ENCODE measurements at regions not wholly inside any gene's neighbourhood (a gene's known extent, or its start where the extent isn't known, plus 50 kb on each side); places are given as distances from the start of the nearest gene placed in this dataset.
"Not testable (repeated sequence)": the region's sequence is repeated elsewhere in the genome, so short reads cannot be mapped to it uniquely, and the experiment has no call there.

DNA sequence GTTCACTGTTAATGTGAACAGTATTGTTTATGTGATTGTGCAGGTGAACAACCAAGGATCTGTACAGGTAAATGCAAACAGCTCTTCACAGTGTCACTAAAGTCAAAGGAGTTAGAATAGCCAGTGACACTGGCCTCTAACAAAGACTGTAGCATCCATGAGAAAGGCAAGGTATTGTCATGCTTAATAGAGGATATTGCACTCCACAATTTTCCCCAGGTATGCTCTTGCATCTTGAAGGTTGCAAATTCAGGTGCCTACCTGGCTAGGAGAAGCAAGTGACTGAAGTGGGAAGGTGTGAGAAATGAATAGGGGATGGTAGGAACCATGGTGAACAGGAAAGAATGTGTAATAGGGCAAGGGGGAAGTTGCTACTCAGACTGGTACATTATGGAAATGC, 101.2 kb upstream of the EFNA5 start:
- DNase-seq: no peak

DNA sequence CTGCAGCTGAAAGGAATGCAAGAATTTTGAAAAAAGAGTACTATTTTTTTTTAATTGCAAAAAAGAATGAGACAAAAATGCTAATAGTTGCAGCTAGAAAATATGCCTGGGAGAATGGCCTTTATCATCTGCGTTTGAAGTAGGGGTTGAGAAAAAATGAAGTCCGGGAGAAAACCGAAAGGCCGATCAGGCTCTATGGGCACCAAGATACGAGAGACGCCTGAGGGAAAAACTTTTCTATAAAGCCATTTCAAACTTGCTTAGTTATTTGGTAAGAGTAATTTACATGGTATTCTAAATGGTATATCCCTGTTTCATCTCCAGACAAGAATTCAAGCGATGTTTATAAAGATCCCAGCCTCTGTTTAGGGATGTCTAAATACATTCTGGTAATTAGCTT, 99.3 kb upstream of the EFNA5 start:
- DNase-seq: no peak

DNA sequence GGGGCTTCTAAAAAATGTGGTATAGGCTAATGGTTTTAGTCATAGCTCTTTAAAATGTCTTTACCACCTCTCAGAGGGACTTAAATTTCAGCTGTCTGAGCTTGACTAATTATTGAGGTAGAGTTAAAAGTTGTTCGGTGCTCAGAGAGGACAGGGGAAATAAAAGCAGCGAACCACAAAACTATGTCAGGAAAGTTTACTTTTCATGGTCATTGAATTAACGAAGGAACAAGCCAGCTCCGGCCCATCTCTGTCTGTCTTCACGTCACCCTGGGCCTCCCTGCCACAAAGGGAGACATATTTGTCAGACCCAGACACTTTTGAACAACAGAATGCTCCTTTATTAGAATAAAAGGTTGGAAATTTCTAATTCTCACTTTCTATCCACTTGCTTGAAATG, 98.8 kb upstream of the EFNA5 start:
- DNase-seq: no peak

DNA sequence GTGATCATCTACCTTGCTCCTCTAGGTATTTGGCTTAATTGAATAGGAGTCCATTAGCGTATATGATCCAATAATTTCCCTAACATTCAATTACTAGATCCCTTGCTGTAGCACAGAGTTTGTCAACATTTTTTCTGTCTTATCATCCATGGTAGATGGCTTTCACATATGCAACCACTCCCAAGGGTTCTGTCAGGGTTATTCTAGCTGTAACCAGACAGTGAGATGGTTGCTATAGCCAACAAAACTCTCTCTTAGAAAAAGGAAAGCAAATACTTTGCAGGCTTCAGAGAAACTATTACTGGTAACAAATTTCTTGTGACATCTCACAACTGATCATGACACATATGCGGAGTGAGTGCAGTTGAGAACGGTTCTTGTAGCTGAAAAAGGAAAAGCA, 96.2 kb upstream of the EFNA5 start:
- no peak for DNase-seq

DNA sequence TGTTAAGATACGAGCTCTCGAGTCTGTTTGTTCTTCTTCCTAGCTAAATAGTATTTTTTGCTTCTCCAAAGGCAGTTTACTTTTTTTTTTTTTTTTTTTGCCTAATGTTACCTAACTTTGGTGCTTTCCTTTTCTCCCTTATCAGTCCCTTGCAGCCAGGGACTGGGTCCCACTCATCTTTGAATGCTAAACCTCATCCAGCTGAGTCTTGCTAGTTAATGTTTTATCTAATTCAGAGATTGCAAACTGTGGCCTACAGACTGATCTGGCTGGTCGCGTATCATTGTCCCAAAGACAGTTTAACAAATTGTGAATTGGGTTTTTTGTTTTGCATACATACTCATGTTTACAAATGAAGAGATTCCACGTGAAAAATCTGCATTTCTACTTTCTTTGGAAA, 95.7 kb upstream of the EFNA5 start:
- no peak for DNase-seq

DNA sequence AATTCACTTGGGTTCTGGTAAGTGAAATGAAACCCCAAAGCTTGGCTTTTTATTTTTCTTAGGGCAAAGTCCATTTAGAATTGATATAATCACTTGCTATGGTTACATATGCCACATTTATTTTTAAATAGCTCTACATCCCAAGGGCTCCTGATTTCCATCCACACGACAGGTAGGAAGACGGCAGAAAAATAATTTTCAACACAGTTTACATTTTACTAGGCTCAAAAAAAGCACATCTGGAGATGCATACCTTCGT, 95.0 kb upstream of the EFNA5 start:
- DNase-seq: no peak

DNA sequence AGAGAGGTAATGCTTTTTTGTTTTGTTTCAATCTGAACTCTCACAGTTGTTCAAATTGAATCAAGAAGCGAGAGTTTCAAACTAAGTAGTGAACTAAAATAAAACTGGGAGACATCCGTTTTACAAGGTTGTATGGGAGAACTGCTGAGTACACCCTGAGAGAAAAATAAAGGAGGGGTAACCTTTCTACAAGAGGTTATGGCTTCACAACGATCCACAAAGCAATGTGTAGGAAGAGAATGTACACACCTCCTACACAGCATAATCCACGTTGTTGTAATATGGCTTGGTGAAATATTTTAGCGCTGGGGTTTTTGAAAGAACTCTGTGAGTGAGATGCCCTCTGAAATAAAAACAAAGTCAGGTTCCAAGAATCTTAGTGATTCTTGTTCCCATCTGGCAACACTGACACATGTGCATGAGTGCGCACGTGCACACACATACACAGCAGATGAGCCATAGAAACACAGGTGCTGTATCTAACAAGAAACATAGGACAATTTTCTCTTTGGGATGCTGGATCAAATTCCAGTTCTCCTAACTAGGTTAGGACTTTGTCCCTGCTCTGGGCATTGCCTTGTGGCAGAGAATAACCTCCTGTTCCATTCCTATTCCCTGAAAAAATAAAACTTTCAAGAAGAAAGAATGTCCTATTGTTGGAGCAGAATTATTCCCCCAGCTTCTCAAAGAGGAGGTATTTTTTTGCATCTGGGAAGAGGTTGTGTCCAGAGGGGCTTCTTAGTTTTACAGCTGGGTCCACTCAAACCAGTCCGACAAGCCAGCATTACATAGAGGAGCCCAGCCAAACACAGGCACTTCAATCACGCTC, 94.5 kb upstream of the EFNA5 start:
- no peak for DNase-seq

DNA sequence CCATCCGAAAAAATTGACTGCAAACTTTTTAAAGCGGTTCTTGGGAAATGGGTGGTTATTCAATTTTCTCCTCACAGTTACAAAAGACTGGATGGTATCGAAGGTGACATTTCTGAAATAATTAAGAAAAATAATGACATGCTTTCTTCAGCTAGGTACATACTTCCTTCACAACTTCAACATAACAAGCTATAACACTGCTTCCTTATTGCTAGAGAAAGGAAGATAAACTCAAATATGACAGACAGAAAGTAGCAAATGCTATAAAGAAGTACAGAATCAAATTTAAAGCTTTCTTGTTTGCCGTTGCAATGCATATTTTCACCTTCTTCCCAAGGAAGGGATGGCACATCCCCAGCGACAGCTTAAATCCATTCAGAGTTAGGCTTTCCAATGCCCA, 93.5 kb upstream of the EFNA5 start:
- DNase-seq: no peak

DNA sequence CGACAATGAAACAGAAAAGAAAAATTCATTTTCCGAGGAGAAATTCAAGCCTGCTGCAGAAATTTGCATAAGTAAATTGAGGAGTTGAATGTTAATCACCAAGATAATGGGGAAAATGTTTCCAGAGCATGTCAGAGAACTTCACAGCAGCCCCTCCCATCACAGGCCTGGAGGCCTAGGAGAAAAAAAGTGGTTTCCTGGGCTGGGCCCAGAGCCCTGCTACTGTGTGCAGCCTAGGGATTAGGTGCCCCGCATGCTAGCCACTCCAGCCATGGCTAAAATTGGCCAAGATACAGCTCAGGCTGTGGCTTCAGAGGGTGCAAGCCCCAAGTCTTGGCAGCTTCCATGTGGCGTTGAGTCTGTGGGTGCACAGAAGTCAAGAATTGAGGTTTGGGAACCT, 82.7 kb upstream of the EFNA5 start:
- no peak for DNase-seq

DNA sequence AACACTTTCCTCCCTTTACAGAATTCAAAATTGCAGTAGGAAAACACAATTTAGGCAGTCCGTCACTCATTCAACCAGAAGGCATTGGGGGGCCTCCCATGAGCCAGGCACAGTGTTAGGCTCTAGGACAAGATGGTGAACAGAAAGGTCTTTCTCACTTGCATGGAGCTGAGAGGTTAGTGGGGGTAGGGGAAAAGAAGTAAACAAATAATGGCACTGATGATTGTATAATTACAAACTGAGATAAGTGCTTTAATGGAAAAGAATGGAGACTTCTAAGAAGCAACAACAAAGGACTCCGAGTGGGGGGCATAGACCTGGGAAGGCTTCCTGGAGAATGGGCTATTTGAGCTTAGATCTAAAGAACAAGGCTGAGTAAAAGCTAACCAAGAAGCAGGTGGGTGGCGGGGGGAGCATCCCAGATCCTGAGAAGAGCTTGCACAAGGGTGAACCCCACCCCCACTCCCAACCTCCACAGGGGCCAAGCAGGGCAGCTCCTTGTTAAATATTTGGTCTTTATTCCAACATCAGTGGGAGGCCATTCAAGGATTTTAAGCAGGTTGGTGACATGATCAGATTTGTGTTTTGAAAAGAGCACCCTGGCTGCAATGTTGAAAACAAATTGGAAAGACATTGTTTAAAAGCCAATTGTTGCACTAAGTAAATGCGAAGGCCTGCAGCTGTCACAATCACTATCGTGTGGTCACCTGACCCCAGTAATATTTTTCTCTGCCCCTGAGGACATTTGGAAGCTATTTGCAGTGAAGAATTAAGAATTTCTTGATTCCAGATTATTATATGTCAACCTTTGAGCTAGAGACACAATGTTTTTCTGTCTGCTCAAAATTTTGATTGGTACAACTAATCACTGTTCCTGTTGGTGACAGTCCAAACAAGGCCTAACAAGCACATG, 73.9 kb upstream of the EFNA5 start:
- no peak for DNase-seq

DNA sequence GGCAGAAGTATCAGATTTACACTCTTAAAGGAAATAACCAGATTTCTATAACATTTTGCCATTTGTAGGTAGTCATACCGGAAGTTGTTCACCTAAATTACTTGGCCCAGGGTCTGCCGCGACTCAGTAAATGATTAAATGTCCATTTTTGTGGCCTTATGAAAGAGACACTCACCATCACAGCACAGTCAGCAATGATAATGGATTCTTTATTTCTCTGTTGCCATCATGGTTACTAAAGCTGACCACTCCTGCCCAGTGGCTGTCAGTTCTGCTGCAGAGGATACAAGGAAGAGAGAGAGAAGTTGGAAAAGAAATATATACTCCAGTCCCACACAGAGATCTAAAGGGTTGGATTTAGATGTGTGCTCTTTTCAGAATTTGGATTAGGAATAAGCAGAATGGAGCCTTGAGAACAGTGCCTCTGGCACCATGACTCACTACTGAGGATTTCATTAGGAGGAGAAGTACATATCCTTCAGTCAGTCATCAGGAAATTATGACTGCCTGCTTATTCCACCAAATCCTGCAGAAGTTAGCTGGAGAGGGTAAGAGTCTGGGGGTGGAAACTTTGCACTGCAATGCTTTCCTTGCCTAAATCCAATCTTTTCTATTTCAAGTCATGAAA, 72.8 kb upstream of the EFNA5 start:
- no peak for DNase-seq

DNA sequence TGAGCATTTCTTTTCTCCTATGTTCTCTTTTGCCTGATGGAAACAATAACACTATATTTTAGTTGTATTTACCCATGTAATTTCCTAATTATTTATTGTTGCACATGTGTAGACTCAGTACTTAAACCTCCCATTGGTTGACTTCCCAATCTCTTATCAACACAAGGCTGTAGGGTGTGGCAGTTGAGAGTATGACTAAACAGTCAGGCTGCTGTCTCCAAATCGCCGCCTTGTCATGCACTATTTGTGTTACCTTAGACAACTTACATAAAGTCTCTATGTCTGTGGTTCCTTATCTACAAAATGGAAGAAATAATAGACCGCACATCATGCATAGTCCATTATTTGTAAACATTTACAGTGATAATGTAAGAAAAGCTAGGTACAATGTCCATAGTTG, 68.9 kb upstream of the EFNA5 start:
- DNase-seq: no peak

DNA sequence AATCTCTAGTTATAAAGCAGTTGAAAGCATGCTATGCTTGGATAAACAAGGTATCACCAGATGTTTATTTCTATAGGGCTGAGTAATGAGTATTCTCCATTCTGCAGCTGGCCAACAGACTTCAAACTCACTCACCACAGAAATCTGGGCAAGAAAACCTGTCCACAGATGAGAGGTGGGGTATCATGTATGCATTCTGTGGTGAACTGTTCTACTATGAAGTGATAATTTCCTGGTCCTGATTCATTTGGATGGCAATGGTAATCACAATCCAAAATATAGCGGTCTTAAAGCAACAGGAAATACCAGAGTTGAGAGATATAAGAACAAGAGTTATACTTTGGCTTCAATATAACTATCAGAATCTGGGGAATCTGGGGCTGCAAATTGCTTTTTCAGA, 65.9 kb upstream of the EFNA5 start:
- DNase-seq: no peak

DNA sequence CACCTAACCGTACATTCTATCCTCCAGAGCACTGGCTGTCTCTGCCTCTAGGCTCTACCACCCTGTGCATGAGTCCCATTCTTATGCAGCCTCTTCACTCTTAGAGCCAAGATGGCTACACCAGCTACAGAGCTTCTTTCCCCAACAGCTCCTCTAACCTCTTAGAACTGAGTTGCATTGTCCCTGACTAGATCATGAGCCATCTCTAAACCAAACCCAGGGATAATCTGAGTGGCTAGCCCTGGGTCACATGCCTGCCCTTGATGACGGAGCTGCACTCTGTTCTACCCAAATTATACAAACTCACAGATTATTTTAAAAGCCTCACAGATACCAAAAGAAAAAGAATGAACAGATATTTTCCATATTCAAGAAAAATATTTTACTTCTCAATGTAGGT, 65.4 kb upstream of the EFNA5 start:
- not testable (repeated sequence) for DNase-seq

DNA sequence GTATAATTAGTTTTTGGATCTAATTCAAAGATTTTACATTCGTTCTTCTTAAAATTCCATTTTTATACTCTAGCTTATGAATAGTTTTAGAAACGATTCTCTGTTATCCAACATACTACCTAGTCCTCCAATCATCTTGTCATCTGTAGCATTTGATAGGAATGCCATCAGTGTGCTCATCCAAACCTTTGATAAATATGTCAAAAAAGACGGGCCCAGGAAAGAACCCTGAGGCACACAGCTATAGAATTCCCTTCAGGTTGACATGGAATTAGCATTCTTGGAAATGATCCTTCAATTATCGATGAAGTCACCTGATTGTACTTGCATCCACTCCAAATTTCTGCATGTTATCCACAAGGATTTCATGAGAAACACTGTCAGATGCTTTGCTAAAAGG, 64.8 kb upstream of the EFNA5 start:
- DNase-seq: no peak

DNA sequence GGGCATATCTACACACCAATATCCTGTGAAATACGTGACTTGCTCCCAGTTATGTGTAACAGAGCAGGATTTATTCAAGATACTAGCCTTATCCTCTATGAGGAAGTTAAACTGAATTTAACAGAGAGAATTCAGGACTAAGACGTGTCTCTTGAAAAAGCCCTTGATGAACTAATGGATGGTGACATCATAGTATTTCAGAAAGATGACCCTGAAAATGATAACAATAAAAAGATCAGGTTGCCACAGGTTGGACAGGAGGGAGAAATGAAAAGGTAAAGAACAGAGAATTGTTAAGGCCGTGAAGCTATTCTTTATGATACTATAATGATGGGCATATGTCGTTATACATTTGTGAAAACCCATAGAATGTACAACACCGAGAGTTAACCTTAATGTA, 56.2 kb upstream of the EFNA5 start:
- no peak for DNase-seq

DNA sequence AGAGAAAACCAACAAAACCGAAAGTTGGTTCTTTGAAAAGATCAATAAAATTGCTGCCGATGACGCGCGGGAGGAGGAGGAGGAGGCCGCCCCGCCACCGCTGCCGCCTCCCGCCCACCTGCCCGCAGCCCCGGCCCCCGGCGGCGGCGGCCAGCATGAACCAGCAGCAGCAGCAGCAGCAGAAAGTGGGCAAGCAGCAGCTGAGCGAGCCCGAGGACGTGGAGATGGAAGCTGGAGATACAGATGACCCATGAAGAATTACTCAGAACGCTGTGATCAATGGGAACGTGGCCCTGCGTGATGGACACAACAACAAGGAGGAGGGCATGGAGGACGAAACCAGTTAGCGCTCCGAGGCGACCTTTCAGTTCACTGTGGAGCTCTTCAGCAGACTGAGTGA, 53.9 kb upstream of the EFNA5 start:
- DNase-seq: no peak

DNA sequence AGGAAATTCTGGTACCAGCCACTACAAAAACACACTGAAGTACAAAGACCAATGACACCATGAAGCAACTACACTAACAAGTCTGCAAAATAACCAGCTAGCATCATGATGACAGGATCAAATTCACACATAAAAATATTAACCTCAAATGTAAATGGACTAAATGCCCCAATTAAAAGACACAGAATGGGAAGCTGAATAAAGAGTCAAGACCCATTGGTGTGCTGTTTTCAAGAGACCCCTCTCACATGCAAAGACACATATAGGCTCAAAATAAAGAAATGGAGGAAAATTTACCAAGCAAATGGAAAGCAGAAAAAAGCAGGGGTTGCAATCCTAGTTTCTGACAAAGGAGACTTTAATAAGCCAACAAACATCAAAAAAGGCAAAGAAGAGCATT, 50.5 kb upstream of the EFNA5 start:
- not testable (repeated sequence) for DNase-seq
